Natural killer cell (primary cell): ENCODE measurements at regions not wholly inside any gene's neighbourhood (a gene's known extent, or its start where the extent isn't known, plus 50 kb on each side); places are given as distances from the start of the nearest gene placed in this dataset.
A peak's percentile ranks its signal among the peaks of the same experiment; 100 is the strongest.

ENCODE experiments used
- ATAC-seq, 3 donors: fragments of 150-1000 bp in 2 of 3; fragments of 200-7000 bp in 1 of 3; cut with Tn5 transposase; 1 replicate in 1 of 3; 2 replicates in 2 of 3; pipeline ENCODE4 v1.10.0; 2021; ENCODE audit warnings: mild to moderate bottlenecking in 2 of 3, moderate library complexity in 2 of 3
- DNase-seq, 2 donors: peaks; one replicate each; pipeline versions ENCODE4 v3.0.0 to v3.0.0-alpha.2; 2013 to 2021; ENCODE audit warnings: mixed read lengths in 1 of 2
- H3K27ac ChIP-seq: one replicate; pipeline ENCODE4 v1.5.1; 2013; ENCODE audit warnings: mild to moderate bottlenecking, low read length
- H3K27me3 ChIP-seq: one replicate; pipeline ENCODE4 v1.6.1; 2013; ENCODE audit warnings: low read length; ENCODE audit not compliant: control insufficient read depth, insufficient read depth
- H3K36me3 ChIP-seq: one replicate; pipeline ENCODE4 v1.6.1; 2013; ENCODE audit warnings: low read length; ENCODE audit not compliant: control insufficient read depth, insufficient read depth
- H3K4me1 ChIP-seq: one replicate; pipeline ENCODE4 v1.6.1; 2013; ENCODE audit warnings: low read length; ENCODE audit not compliant: control insufficient read depth, insufficient read depth
- H3K4me3 ChIP-seq: one replicate; pipeline ENCODE4 v1.5.1; 2013; ENCODE audit warnings: low read length
- H3K9me3 ChIP-seq: one replicate; pipeline ENCODE4 v1.6.1; 2013; ENCODE audit warnings: low read length; ENCODE audit not compliant: control insufficient read depth, insufficient read depth
- H3K27ac Mint-ChIP-seq, 2 donors: one replicate each; pipeline ENCODE4 v1.8.0; 2022; ENCODE audit warnings: mild to moderate bottlenecking in 2 of 2, mixed read lengths in 2 of 2, moderate library complexity in 1 of 2
- H3K27me3 Mint-ChIP-seq, 2 donors: one replicate each; pipeline ENCODE4 v1.8.0; 2022; ENCODE audit warnings: low read depth in 2 of 2, mixed read lengths in 2 of 2
- H3K36me3 Mint-ChIP-seq: one replicate; pipeline ENCODE4 v1.8.0; 2022; ENCODE audit warnings: mixed read lengths
- H3K4me1 Mint-ChIP-seq, 2 donors: one replicate each; pipeline ENCODE4 v1.8.0; 2022; ENCODE audit warnings: mixed read lengths in 2 of 2
- H3K4me3 Mint-ChIP-seq: one replicate; pipeline ENCODE4 v1.8.0; 2022; ENCODE audit warnings: mild to moderate bottlenecking, moderate library complexity, mixed read lengths
- H3K9me3 Mint-ChIP-seq, 2 donors: one replicate each; pipeline ENCODE4 v1.8.0; 2022; ENCODE audit warnings: mixed read lengths in 2 of 2
- WGBS: methylation state at CpG from one replicate; pipeline ENCODE4 v1.1.7; 2013; ENCODE audit warnings: missing lambda C conversion rate; ENCODE audit not compliant: insufficient coverage; 5-methylcytosine and 5-hydroxymethylcytosine counted together
- intact Hi-C: fragments of 100-400 bp; cut with micrococcal nuclease; formaldehyde crosslinking; loops from one replicate; pipeline ENCODE4 v1.14.2; 2022
- TF ChIP-seq, protein P1 (sequence below): fragments of 200-600 bp; IDR thresholded peaks from one replicate; pipeline ENCODE4 v1.8.0; 2022; ENCODE audit warnings: antibody characterized with exemption

DNA sequence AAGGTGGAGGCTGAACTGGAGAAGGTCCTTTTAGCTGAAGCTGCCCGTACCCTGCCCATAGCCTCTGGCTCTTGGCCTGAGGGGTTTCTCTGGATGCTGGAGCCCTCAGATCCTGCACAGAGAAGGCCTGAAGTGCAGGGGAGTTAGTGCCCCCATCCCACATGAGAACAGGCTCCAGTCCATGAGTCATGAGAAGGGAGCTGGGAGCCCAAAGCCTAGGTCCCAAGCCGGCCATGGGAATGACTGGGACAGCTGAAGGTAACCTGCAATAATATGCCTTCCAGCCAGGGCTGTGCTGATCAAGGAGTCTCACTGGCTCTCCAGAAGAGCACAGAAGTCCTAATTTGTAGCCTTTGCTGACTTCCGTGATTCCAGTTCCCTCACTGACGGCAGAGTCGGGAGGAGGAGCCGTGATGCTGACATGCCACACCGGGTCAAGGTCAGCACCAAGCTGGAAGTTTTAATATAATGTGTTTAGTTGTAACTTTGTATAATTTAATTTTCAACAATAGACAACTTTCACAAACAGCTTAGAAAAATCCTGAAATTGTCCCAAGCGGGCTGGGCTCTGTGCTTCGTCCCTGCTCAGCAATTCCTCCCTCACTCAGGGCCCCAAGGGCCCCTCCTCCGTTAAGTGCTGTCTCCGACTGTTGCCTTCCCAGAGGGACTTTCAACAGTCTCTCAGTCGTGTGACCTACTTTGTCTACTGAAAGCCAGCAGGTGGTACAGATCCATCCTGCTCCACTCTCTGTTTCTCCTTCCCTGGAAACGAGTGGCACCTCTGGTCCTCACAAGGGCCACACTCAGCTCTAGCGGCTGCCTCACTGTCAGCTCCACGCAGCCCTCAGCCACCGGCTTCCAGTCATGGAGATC lies 387.8 kb downstream of the GADD45G start:
- H3K27ac ChIP-seq, result no peak overlapping the region
- H3K27me3 Mint-ChIP-seq, result no peaks in the 10 kb centered on the region
- no peaks in the 10 kb centered on the region for H3K9me3 Mint-ChIP-seq
- H3K36me3 Mint-ChIP-seq, result no peaks in the 10 kb centered on the region
- H3K4me1 ChIP-seq, result no peaks in the 10 kb centered on the region
- H3K27ac Mint-ChIP-seq, result no peak overlapping the region
- H3K27me3 ChIP-seq, result no peaks in the 10 kb centered on the region
- H3K4me1 Mint-ChIP-seq, result peaks cover 0 to 3% of the 10 kb centered on the region in 2 donors
- intact Hi-C loops, result no loop called here
- ATAC-seq (no peak), DNase-seq (no peak)
- no peak overlapping the region for H3K4me3 ChIP-seq
- WGBS, result 92% methylated on average over 14 of the region's 16 CpGs
- no peaks in the 10 kb centered on the region for H3K9me3 ChIP-seq
- no peaks in the 10 kb centered on the region for H3K36me3 ChIP-seq
- TF ChIP-seq, protein P1, sequence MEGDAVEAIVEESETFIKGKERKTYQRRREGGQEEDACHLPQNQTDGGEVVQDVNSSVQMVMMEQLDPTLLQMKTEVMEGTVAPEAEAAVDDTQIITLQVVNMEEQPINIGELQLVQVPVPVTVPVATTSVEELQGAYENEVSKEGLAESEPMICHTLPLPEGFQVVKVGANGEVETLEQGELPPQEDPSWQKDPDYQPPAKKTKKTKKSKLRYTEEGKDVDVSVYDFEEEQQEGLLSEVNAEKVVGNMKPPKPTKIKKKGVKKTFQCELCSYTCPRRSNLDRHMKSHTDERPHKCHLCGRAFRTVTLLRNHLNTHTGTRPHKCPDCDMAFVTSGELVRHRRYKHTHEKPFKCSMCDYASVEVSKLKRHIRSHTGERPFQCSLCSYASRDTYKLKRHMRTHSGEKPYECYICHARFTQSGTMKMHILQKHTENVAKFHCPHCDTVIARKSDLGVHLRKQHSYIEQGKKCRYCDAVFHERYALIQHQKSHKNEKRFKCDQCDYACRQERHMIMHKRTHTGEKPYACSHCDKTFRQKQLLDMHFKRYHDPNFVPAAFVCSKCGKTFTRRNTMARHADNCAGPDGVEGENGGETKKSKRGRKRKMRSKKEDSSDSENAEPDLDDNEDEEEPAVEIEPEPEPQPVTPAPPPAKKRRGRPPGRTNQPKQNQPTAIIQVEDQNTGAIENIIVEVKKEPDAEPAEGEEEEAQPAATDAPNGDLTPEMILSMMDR, result no peak
- no peak overlapping the region for H3K4me3 Mint-ChIP-seq

DNA sequence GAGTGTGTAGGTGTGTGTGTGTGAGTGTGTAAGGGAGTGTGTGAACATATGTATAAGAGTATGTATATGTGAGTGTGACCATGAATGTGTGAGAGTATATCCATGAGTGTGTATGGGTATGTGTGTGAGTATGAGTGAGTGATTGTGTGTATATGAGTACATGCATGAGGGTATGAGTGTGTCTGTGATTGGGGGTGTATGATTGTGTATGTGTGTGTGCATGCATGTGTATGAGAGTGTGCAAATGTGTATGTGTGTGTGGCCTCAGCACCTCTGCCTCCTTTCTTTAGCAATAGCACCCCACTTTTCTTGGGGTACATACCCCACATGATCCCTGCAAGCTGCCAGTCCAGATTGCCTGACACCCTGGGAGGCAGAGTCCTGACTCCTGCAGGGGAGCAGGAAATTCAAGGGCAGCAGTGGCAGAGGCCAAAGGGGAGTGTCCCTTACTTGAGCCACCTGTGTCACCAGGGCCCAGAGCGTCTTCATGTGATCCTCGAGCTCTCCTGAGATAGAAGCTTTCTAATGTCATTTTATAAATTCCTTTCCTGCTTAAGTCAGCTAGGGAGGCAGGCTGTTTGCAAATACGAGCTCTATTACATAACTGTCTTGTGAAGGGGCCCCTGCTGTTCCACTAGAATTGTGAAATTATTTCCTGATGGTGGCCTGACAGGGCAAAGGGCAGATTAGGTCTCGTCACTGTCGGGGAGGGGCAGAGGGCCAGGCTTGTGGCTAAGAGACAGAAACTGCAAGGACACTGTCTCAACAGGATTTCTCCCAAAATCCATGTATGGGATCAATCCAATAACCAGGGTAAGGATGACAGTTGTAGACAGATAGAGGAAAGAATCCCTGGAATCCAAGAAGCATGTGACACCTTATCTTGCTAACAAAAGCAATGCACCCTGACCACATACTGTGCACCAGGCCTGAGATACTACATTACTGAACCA lies 389.1 kb downstream of the GADD45G start:
- Histone ChIP-seq H3K9me3 (no peaks in the 10 kb centered on the region), H3K27me3 (no peaks in the 10 kb centered on the region), H3K4me1 (peaks cover 5% of the 10 kb centered on the region), H3K36me3 (no peaks in the 10 kb centered on the region), H3K4me3 (no peak overlapping the region), H3K27ac (no peak overlapping the region)
- Mint-ChIP-seq H3K4me1 (peaks cover 5 to 8% of the 10 kb centered on the region in 2 donors), H3K36me3 (no peaks in the 10 kb centered on the region), H3K27me3 (no peaks in the 10 kb centered on the region), H3K9me3 (no peaks in the 10 kb centered on the region), H3K4me3 (no peak overlapping the region), H3K27ac (no peak overlapping the region)
- TF ChIP-seq, protein P1, result no peak
- peak in 1 of 3 donors; percentile 36 for ATAC-seq
- intact Hi-C loops, result no loop called here
- no peak for DNase-seq
- 69% methylated on average over 5 of the region's 5 CpGs for WGBS

DNA sequence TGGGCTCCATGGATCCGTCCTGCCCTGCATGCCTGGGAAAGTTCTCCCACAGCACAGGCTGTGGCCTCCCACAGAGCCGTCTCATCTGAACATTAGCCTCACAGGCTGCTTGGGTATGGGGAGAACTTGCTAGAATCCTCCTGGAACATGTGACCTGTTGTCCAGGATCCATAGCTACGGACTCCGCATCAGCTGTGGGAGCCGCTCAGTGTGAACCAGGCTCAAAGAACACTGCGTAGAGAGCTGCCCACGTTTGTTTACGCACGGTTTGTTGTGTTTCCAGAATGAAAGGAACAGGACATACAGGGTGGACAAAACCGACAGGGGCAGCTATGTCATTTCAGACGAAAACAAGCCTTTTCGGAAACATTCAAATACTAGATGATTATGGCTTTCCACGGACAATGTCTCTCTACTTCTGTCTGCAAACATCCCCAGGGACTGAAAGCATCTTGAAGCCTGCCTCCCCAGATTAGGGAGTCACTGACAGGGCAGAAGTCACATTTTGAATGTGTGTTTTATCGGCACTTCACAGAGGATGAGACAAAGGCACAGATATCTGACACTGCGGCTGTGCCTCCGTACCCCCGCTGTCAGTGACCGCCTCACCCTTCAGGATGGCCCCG lies 390.3 kb downstream of the GADD45G start:
- H3K4me1 ChIP-seq, result peaks cover 16% of the 10 kb centered on the region
- WGBS, result 92% methylated on average over 19 of the region's 19 CpGs
- H3K9me3 Mint-ChIP-seq, result no peaks in the 10 kb centered on the region

More for the DNA sequence above, 390.3 kb downstream of the GADD45G start:
- TF ChIP-seq, protein P1, result no peak
- no peaks in the 10 kb centered on the region for H3K9me3 ChIP-seq
- no peaks in the 10 kb centered on the region for H3K27me3 ChIP-seq
- Mint-ChIP-seq H3K27me3 (no peaks in the 10 kb centered on the region), H3K4me3 (no peak overlapping the region), H3K36me3 (no peaks in the 10 kb centered on the region), H3K4me1 (peaks cover 17 to 19% of the 10 kb centered on the region in 2 donors), H3K27ac (no peak overlapping the region)
- no peaks in the 10 kb centered on the region for H3K36me3 ChIP-seq
- ATAC-seq, result no peak
- DNase-seq, result no peak
- intact Hi-C loops, result no loop called here
- no peak overlapping the region for H3K27ac ChIP-seq
- H3K4me3 ChIP-seq, result no peak overlapping the region
